ENCODE measurements at regions not wholly inside any gene's neighbourhood (a gene's known extent, or its start where the extent isn't known, plus 50 kb on each side); places are given as distances from the start of the nearest gene placed in this dataset.

DNA sequence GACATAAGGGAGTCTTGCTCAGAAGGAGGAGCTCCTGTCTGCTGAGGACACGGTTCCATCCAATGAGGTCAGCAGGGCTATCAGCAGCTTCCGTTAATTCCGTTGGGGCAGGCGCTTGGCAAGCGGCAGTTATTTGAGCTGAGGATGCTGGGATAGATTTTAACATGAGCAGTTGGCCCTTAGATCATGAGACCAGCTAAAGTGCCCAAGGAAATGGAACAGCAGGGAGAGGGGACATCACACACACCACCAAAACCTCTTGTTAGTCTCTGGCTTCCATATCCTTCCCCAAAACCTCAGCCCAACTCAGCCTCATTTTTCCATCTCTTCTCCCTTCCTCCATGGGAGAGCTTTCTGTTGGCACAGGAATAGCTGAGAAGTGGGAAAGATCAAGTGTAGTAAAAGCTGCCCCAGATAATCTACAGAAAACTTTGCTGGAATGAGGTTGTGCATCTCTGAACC, 138.7 kb upstream of the PZP start:
- TF ChIP-seq GABPA (IDR thresholded peaks at IDR 0.05; ENCODE audit: low read depth) (no peak), CHD2 (IDR thresholded peaks at IDR 0.05; ENCODE audit: low read length, partially characterized antibody) (no peak), MEF2A (IDR thresholded peaks at IDR 0.05; ENCODE audit: borderline replicate concordance, low read depth) (no peak), RCOR1 (IDR thresholded peaks at IDR 0.05; ENCODE audit: low read length) (no peak), TCF12 (IDR thresholded peaks at IDR 0.05) (no peak), RXRA (IDR thresholded peaks at IDR 0.05; ENCODE audit: borderline replicate concordance, low read depth) (no peak), TEAD4 (IDR thresholded peaks at IDR 0.05; ENCODE audit: borderline replicate concordance, insufficient read depth) (no peak), FOXM1 (IDR thresholded peaks at IDR 0.05; ENCODE audit: low read depth) (no peak), GATA2 (CRISPR knock-in tag; IDR thresholded peaks at IDR 0.05) (no peak), RFX5 (IDR thresholded peaks at IDR 0.05; ENCODE audit: low read length) (no peak), RAD21 (IDR thresholded peaks at IDR 0.05; ENCODE audit: low read length) (no peak), EP300 (IDR thresholded peaks at IDR 0.05; ENCODE audit: borderline replicate concordance in 1 of 2, low read depth in 1 of 2, low read length in 1 of 2) (no peak), SIN3A (IDR thresholded peaks at IDR 0.05; ENCODE audit: borderline replicate concordance, low read depth, low read length) (no peak)
- TF ChIP-seq, protein P1, sequence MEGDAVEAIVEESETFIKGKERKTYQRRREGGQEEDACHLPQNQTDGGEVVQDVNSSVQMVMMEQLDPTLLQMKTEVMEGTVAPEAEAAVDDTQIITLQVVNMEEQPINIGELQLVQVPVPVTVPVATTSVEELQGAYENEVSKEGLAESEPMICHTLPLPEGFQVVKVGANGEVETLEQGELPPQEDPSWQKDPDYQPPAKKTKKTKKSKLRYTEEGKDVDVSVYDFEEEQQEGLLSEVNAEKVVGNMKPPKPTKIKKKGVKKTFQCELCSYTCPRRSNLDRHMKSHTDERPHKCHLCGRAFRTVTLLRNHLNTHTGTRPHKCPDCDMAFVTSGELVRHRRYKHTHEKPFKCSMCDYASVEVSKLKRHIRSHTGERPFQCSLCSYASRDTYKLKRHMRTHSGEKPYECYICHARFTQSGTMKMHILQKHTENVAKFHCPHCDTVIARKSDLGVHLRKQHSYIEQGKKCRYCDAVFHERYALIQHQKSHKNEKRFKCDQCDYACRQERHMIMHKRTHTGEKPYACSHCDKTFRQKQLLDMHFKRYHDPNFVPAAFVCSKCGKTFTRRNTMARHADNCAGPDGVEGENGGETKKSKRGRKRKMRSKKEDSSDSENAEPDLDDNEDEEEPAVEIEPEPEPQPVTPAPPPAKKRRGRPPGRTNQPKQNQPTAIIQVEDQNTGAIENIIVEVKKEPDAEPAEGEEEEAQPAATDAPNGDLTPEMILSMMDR (IDR thresholded peaks at IDR 0.05) = no peak
- TF ChIP-seq, protein P2, sequence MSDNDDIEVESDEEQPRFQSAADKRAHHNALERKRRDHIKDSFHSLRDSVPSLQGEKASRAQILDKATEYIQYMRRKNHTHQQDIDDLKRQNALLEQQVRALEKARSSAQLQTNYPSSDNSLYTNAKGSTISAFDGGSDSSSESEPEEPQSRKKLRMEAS (IDR thresholded peaks at IDR 0.05; ENCODE audit: low read depth) = no peak
- TF ChIP-seq, protein P3, sequence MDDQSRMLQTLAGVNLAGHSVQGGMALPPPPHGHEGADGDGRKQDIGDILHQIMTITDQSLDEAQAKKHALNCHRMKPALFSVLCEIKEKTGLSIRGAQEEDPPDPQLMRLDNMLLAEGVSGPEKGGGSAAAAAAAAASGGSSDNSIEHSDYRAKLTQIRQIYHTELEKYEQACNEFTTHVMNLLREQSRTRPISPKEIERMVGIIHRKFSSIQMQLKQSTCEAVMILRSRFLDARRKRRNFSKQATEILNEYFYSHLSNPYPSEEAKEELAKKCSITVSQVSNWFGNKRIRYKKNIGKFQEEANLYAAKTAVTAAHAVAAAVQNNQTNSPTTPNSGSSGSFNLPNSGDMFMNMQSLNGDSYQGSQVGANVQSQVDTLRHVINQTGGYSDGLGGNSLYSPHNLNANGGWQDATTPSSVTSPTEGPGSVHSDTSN (IDR thresholded peaks at IDR 0.05) = no peak
- TF ChIP-seq, protein P4, sequence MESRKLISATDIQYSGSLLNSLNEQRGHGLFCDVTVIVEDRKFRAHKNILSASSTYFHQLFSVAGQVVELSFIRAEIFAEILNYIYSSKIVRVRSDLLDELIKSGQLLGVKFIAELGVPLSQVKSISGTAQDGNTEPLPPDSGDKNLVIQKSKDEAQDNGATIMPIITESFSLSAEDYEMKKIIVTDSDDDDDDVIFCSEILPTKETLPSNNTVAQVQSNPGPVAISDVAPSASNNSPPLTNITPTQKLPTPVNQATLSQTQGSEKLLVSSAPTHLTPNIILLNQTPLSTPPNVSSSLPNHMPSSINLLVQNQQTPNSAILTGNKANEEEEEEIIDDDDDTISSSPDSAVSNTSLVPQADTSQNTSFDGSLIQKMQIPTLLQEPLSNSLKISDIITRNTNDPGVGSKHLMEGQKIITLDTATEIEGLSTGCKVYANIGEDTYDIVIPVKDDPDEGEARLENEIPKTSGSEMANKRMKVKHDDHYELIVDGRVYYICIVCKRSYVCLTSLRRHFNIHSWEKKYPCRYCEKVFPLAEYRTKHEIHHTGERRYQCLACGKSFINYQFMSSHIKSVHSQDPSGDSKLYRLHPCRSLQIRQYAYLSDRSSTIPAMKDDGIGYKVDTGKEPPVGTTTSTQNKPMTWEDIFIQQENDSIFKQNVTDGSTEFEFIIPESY (IDR thresholded peaks at IDR 0.05; ENCODE audit: borderline replicate concordance, low read depth) = no peak
- no peak overlapping the region for H3K4me3 ChIP-seq (ENCODE audit: low read depth in 2 of 2, low read length in 1 of 2)
- DNase-seq = no peak
- H3K27me3 ChIP-seq (ENCODE audit: insufficient read depth) = no peaks in the 10 kb centered on the region
- H3K9me2 ChIP-seq = no peaks in the 10 kb centered on the region
- H3K9me3 ChIP-seq = no peaks in the 10 kb centered on the region
- H3K4me1 ChIP-seq (ENCODE audit: control insufficient read depth in 1 of 2, insufficient read depth in 2 of 2, low read depth in 1 of 2, low read length in 1 of 2) = no peaks in the 10 kb centered on the region
- H3K9ac ChIP-seq = no peak overlapping the region
- POLR2A ChIA-PET = no interaction called here
- no peaks in the 10 kb centered on the region for H4K20me1 ChIP-seq (ENCODE audit: insufficient read depth)
- no peak overlapping the region for H3K27ac ChIP-seq (ENCODE audit: low read depth in 2 of 2, low read length in 1 of 2)
- no peaks in the 10 kb centered on the region for H3F3A ChIP-seq (replicated peaks; ENCODE audit: insufficient read depth)
- CTCF ChIA-PET = interaction anchor here (0.6 to 3.2 kb wide), 4 partner anchors 12 to 298 kb away, joined by 3 to 16 read pairs (median 6); no protein-coding TSS in a partner anchor
- H3K79me2 ChIP-seq (ENCODE audit: insufficient read depth) = no peaks in the 10 kb centered on the region
- no peaks in the 10 kb centered on the region for H3K36me3 ChIP-seq (replicated peaks in 1 of 2; ENCODE audit: control insufficient read depth in 1 of 2, insufficient read depth in 2 of 2, low read length in 1 of 2)
- WGBS (ENCODE audit: low lambda C conversion rate) = 21% methylated on average over 4 of the region's 5 CpGs
- no peak overlapping the region for H2AFZ ChIP-seq (ENCODE audit: low read depth)
- no peak overlapping the region for H3K4me2 ChIP-seq
